ENCODE measurements at regions not wholly inside any gene's neighbourhood (a gene's known extent, or its start where the extent isn't known, plus 50 kb on each side); places are given as distances from the start of the nearest gene placed in this dataset.

DNA sequence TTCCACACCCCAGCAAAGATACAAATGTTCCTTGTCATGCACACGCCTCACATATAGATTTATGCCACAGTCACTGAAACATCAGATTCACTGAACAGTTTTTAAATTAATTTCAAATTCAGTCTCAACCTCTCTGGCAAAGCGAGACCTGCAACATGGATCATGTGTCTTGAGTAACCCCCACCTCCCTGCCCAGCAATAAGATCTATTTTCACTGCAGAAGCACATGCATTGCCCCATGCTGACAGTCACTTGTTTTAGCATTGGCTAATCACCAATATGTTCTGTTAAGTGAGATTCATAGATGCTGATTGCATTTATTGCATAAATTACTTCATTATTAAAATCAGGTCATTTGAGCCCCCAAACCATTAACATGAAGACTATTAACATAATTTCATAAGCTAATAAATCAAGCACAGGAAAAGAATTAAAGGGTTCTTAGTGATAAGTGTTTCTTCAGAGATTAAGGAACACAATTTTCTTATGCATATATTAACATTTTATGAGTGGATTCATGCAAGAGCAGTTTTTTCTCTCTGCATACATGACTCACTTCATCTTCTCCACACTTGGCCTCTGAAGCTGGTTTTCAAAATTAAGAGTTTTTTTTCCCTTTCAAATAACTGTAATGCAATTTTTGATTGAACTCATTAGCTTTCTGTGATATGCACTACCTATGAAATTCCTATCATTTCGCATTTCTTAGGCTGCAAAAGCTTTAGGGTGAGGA is 173.2 kb upstream of the SOX4 start:
- DNase-seq (ENCODE audit: insufficient read length, low spot score): no peak
- FAIRE-seq: no peak

DNA sequence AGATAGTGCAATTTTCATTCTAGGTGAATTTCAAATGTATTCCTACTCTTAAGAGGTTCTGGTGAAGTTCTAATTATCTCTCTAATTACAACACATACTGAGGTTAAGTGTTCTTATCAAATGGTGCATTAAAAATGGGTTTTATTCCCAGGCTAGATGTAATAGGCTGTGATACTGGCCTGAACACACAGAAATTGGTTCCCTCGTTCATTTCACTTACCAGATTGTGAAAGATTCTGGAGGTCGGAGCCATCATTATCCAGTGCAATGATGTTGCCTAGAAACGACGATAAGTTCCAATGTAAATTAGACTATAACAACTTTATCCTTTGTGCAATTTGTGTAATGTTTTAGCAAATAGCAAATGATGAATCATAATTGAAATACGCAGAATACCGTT is 172.6 kb upstream of the SOX4 start:
- DNase-seq (ENCODE audit: insufficient read length, low spot score) (no peak), FAIRE-seq (no peak)

DNA sequence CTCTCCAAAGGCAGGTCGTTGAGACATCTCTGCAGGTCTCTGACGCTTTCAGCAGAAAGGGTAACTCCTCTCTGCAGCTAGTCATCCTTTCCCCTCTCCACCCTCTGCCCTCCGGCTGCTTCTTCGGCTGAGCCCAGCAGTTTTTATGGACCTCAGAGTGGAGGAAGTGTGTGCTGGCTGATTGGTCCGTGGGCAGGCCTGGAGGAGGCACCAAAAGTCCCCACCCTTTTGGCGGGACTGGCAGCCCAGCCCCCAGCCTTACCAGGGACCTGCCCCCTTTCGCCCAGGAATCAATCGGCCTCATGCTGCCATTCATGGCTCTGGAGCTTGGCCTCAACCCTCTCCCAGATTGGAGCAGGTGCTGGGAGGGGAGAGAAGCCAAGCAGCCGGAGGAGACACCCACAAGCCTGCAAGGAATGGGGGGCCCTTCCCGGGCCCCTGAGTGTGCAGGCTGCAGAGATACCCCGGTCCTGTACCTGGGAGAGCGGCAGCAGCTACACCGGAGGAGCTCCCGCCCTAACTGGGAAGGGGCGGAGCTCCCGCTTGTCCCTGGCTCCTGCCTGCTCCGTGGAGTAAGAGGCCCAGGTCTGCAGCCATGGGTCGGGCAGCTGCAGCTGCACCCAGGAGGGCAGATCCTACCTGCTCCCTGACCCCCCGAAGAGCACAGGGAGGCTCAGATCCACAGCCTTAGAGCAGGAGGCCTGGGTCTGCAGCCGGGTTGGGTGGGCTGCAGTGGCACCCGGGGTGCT is 170.3 kb upstream of the SOX4 start:
- no peak for FAIRE-seq

DNA sequence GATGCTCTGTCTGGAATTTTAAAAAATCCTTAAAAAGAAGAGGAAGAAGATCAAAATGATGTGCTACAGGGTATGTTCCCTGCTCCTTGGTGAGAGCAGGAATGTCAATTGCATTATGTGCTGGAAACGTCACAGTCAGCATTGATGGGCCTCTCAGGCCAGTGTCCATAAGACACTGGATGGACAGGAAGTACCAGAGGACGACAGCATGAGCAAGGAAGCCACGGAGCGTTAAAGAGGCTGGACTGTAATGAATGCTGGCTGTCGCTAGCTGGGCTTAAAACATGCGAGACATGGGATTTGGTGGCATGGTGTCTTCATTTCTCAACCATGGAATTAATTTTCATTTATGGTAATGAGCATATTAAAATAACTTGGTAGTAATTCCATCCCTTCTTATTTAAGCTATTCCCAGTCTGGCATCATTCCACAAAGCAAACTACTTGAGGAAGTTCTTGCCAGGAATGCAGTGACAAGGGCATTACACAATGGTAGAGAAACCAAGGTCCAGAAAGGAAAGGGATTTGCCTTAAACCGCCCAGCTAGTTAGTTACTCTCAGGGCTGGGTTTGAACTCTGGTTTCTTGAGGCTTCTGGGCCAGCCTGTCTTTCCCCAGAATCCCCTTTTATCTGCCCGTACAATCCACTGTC is 166.6 kb upstream of the SOX4 start:
- DNase-seq (ENCODE audit: insufficient read length, low spot score) (no peak), FAIRE-seq (no peak)

More for the DNA sequence above, 170.3 kb upstream of the SOX4 start:
- no peak for DNase-seq (ENCODE audit: insufficient read length, low spot score)

DNA sequence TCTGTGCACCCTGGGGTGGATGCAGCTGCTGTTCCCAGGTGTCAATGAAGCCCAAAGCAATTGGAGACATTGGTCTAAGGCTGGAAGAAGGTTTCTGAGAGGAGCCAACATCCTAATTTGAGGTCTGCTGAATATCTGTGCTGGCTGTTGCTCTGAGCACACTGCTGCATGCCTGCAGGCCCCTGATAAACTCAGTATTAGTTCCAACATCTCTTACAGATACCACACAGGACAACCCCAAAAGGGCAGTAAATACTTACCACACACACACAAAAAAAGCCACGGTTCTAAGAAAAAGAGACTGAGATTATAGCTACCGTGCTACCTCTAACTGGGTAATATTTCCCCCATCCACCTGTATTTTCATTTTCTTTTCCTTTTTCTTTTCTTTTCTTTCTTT is 164.3 kb upstream of the SOX4 start:
- DNase-seq (ENCODE audit: insufficient read length, low spot score) (no peak), FAIRE-seq (no peak)

DNA sequence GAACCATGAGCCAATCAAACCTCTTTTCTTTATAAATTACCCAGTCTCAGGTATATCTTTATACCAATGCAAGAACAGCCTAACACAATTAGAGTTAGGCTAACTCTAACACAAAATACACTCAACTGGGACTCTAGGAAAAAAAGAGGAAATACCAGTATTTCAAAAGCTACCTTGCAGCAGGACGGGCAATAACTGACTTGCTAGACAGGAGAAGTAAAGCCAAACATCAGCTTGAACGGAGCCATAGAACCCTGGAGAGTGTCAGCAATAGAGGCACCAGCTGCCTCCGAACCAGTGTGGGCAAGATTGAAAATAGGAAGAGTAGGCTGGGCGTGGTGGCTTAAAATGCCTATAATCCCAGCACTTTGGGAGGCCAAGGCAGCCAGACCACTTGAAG is 162.0 kb upstream of the SOX4 start:
- FAIRE-seq: no peak
- no peak for DNase-seq (ENCODE audit: insufficient read length, low spot score)

DNA sequence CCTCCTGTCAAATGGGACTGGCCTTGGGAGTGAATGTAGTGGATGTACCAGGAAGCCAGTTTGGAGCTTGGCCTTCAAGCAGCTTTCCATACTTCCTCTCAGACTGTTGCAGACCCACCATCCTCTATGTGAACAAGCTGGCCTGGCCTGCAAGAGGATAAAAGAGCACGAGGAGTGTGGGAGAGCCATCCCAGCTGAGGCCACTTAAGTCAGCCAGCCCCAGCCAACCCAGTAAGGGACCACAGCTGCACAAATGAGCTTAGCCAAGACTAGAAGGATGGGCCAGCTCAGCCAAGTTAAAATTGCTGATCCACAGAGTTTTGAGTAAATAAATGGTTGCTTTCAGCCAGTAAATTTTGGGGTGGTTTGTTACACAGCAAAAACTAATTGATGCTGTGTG is 156.9 kb upstream of the SOX4 start:
- FAIRE-seq (no peak), DNase-seq (ENCODE audit: insufficient read length, low spot score) (no peak)

DNA sequence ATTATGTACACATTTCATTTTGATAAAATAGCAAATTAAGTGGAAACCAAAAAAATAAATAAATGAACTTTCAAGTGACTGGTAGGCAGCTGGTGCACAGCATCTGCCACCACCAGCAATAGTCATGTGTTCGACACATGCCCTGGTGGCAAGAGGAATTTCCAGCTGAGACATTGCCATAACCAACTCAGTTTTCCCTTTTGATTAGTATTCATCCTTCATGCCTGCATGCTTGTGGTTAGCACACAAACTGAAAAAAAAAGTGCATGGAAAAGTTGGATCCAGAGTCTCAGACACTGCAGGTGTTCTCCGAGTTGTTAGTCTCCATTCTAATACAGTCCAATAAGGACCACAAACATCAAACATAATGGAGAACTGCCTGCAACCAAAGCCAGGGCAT is 156.0 kb upstream of the SOX4 start:
- DNase-seq (ENCODE audit: insufficient read length, low spot score) (no peak), FAIRE-seq (no peak)

DNA sequence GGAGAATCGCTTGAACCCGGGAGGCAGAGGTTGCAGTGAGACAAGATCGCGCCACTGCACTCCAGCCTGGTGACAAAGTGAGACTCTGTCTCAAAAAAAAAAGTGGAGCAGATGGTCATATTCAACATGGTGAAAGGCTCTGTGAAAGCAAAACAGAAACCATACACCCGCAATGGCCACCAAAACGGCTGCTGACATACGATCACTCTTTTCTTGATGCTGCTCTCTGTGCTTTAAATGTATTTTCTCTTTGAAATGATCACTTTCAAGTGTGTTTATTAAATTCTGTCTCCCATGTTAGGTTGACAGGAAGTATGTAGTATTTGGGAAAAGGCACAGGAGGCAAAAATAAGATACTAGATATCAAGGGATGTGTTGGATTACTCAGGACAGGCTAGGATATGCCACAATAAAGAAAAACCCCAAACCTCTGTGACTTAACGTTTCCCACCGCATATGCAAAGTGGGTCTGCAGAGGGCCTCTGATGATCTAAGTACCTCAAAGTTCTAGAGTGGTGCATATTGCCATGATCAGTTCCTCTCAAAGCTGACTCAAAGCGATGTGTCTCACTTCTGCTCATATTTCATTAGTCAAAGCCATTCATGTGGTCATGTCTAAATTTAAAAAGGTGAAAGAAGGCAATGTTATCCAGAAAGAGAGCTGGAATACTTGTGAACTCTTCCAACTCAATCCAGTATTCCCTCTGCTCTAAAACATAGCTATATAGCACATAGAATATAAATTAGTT is 155.1 kb upstream of the SOX4 start:
- DNase-seq (ENCODE audit: insufficient read length, low spot score) (no peak), FAIRE-seq (no peak)

DNA sequence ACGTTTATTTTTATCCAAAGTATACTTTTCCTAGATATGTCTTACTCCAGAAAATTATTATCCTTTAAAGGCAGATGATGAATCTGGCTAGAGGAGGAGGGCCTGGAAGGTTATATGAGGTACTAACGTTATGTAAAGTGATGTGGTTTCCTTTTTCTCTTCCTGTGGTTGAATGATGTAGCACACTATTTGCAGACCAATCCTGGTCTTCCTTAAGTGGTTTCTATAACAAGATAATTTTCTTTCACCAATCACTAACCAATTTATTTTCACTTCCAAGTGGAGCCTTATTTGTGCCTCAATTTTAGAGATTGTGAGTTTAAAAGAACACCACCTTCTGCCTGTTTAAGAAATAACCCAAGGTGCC is 154.6 kb upstream of the SOX4 start:
- no peak for FAIRE-seq
- no peak for DNase-seq (ENCODE audit: insufficient read length, low spot score)

DNA sequence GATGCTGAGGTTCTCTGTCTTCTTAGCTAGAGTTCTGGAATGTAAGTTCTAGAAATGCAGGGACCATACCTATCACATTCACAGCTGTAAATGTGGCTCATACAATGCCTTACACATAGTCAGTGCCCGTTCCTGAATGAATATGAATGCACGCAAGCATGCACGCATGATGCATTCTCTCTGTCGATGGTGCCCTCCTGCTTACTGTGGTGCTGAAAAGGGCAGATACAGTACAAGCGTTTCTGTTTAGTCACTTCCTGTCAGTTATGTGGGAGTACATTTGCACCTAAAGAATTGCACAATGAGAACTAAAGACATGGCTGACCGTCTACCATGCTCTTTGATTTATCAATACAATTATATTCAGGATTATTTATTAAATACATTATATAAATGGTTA is 152.2 kb upstream of the SOX4 start:
- DNase-seq (ENCODE audit: insufficient read length, low spot score) (no peak), FAIRE-seq (peak; percentile 13)

DNA sequence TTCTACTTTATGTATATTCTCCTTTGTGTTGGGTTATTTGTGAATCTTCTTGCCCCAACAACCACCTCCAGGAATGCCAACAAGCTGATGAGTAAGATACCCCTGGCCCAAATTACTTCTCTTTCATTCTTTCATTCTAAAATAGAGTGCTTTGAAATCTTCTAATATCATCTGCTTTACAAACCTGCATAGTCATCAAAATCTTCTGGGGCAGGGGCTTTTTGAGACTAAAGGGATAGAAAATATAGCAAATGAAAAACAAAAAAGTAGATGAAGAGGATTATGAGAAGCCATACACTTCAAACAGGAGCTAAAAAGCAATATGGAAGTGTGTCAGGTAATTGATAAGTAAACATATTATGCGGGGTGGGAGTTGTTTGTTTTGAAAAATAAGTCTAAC is 150.7 kb upstream of the SOX4 start:
- DNase-seq (ENCODE audit: insufficient read length, low spot score) (no peak), FAIRE-seq (no peak)

DNA sequence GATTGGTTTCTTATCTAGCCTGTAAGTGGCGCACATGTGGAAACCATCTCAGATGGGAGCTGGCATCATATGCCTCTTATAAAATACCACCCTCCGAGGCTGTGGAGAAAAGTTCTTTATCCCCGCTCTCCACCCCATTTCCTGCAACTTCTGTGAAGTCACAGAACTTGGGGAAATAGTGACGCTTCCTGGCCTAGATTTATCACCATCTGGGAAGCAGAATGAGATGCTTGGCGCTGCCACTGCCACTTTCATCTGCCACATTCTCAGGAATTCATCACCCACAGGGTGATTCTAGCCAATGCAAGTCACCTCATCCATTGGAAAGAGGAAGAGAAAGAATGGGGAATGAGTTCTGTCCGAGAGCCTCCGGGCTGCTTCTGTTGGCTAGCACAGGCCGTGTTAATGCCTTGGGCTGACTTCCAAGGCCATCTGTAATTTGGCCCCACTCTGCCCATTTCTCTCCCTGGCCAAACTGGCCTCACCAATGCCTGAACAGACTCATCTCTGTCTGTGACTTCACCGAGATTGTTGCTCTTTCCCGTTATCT is 148.8 kb upstream of the SOX4 start:
- no peak for DNase-seq (ENCODE audit: insufficient read length, low spot score)
- no peak for FAIRE-seq

DNA sequence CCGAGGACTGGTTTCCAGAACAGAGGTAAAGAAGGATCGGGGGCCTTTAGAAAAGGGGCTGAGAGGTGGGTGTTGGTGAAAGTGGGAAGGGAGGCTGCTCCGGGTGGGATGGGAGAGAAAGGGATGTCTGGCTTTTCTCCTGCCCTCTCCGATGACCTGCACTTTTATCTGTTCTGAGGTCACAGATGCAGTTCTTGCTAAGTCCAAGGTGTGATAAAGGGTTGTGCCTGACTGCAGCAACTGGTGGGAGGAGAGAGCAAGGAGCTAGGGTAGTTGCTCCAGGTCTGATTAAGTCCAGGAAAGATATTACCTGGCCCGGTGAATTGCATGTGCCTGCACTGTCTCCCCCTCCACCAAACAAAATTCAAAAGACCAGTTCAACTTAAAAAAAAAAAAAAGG is 145.6 kb upstream of the SOX4 start:
- no peak for FAIRE-seq
- DNase-seq (ENCODE audit: insufficient read length, low spot score): no peak

DNA sequence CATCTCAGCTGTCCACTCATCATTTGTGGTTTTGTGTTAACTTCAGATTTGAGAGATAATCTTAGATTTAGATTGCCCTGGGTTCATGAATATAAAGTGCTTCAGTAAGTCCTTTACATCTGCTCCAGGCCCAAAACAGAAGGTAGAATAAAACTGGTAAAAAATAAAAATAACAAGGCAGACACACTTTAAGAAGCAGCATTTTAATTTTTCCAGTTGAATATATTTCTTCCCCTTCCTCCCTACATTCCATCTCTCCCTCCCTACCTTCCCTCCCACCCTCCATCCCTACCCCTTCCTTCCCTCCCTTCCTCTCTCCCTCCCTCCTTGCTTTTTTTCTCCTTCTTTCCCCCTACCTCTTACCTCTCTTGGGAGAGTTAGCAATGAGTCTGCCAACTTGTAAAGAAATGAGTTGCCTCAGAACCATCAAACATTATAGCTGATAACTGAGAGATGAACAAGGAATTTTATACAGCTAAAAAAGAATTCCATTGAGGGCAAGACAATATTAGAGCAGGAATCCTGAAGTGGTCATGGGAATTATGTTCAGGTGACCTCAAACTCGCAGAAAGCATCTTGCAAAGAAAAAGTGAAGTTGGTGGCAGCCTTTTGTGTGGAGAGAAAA is 145.0 kb upstream of the SOX4 start:
- no peak for FAIRE-seq

DNA sequence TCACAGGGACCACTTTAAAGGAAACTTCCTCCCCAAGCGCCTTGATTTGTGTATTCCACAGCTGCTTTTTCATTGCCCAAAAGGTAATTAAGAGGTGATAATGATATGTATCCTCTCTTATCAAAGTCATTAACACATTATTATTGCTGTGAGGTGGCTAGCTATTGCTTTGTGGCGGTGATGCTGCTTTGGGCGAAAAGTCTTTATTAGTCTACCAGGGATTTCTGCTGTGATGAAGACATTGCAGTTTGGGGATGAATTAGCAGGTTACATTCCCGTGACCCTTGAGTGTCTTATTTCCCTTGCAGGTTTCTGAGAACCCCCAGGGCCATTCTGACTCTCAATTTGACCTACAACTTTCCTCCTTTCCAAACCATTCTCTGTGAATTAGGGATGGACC is 143.4 kb upstream of the SOX4 start:
- FAIRE-seq (no peak), DNase-seq (ENCODE audit: insufficient read length, low spot score) (no peak)

More for the DNA sequence above, 145.0 kb upstream of the SOX4 start:
- DNase-seq (ENCODE audit: insufficient read length, low spot score): no peak

DNA sequence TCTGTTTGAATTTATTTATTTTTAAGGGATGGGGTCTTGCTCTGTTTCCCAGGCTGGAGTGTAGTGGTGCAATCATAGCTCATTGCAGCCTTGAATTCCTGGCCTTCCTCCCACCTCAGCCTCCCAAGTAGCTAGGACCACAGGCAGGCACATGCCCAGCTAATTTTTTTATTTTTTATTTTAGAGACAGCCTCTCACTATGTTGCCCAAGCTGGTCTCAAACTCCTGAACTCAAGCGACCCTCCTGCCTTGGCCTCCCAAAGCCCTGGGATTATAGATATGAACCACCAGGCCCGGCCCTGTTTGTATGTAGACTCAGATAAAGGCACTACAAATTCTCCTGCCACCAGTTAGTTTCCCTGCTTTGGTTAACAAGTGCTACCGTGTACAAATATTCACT is 142.9 kb upstream of the SOX4 start:
- FAIRE-seq (no peak), DNase-seq (ENCODE audit: insufficient read length, low spot score) (no peak)

DNA sequence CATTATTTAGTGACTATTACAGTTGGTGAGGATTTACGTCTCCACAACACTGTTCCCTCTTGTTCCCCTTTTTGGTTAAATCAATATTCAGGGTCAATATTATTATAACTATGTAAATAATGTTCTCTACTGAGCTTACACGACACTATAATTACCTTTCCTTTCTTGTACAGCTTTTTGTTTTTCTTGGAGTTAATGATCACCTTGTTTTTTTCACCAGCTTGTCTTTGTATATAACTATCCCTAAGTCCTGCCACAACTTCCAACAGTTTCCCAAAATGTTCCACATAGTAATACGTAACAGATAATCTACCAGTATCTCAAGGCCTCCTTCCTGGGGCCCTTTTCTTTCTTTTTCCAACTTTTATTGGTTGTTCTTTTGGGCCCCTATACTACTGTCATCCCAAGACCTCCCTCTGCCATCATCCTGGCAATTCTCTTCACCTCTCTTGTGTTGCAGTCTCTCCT is 142.0 kb upstream of the SOX4 start:
- FAIRE-seq: no peak
- no peak for DNase-seq (ENCODE audit: insufficient read length, low spot score)

DNA sequence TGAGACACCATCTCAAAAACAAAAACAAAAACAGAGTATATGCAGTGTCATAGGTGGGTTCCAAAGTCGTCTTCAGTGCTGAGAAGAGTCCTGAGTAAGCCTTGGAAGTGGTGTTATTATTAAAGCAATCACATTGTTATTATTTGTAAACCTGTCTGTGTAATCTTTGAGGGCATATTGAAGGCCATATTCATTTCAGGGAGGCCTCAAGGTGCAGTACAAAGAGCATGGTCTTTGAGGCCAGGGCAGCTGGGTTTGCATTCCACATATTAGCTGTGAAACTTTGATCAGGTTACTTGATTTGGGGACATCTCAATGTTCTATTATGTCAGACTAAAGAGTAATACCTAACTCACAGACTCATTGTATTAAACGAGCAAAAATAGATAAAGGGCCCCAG is 139.3 kb upstream of the SOX4 start:
- no peak for FAIRE-seq
- DNase-seq (ENCODE audit: insufficient read length, low spot score): no peak

DNA sequence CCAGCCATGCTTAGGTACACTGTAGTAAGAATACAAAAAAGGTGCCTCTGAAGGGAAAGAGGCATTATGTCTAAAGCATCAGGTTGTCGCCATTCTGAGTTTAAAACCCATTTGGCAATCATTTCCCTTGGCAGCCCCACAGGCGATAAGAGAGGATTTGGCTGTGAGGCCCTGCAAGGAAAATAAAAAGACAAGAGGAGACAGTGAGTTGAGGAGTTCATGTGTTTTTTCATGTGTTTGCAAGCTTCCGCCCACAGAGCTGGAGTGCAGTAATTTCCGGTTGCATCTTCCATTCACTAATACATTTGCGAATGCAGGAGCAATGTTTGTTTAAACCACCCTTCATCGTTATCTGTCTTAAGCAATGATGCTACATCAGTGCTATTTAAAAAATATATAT is 138.5 kb upstream of the SOX4 start:
- FAIRE-seq (no peak), DNase-seq (ENCODE audit: insufficient read length, low spot score) (no peak)
